Left hindlimb (tissue), 1 donor: ENCODE measurements at regions not wholly inside any gene's neighbourhood (a gene's known extent, or its start where the extent isn't known, plus 50 kb on each side); places are given as distances from the start of the nearest gene placed in this dataset.

Source experiments
- DNase-seq: peaks from one replicate; pipeline ENCODE4 v3.0.0-alpha.2; 2018

- no peak for DNase-seq
These were observed 68.6 kb upstream of the ITGA11 start for GRCh38 chr15:68500363-68501258.

- no peak for DNase-seq
These were observed 69.3 kb upstream of the ITGA11 start for GRCh38 chr15:68501259-68501591.

- no peak for DNase-seq
These were observed 69.7 kb upstream of the ITGA11 start for GRCh38 chr15:68501616-68502015.

- no peak for DNase-seq
These were observed 70.5 kb upstream of the ITGA11 start for GRCh38 chr15:68502398-68502901.

GRCh38 chr15:68503213-68503612 lies 71.2 kb upstream of the ITGA11 start:
- no peak for DNase-seq

- no peak for DNase-seq
These were observed 72.1 kb upstream of the ITGA11 start for GRCh38 chr15:68503791-68504680.

- DNase-seq, result no peak
These were observed 72.8 kb upstream of the ITGA11 start for GRCh38 chr15:68504681-68505170.

GRCh38 chr15:68506071-68506470 lies 72.7 kb upstream of the CORO2B start:
- no peak for DNase-seq

GRCh38 chr15:68507447-68507846 lies 71.3 kb upstream of the CORO2B start:
- no peak for DNase-seq

- peak; percentile 53 for DNase-seq
These were observed 70.2 kb upstream of the CORO2B start for GRCh38 chr15:68508485-68509189.

GRCh38 chr15:68510558-68510957 lies 68.2 kb upstream of the CORO2B start:
- DNase-seq, result no peak

GRCh38 chr15:68511073-68511991 lies 67.5 kb upstream of the CORO2B start:
- DNase-seq, result peak; percentile 40

- DNase-seq, result no peak
These were observed 66.7 kb upstream of the CORO2B start for GRCh38 chr15:68512052-68512451.

GRCh38 chr15:68512598-68512997 lies 66.2 kb upstream of the CORO2B start:
- no peak for DNase-seq

- DNase-seq, result no peak
These were observed 63.3 kb upstream of the CORO2B start for GRCh38 chr15:68515371-68516095.

GRCh38 chr15:68517285-68517761 lies 61.5 kb upstream of the CORO2B start:
- DNase-seq, result peak; percentile 50

GRCh38 chr15:68518046-68518445 lies 60.7 kb upstream of the CORO2B start:
- peak; percentile 34 for DNase-seq

- DNase-seq, result no peak
These were observed 59.9 kb upstream of the CORO2B start for GRCh38 chr15:68518785-68519430.

- no peak for DNase-seq
These were observed 53.8 kb upstream of the CORO2B start for GRCh38 chr15:68524753-68525584.
